DOHH2 (cell line): ENCODE measurements at regions not wholly inside any gene's neighbourhood (a gene's known extent, or its start where the extent isn't known, plus 50 kb on each side); places are given as distances from the start of the nearest gene placed in this dataset.

Experiments
- H3F3A ChIP-seq: fragments of 200-600 bp; sonication (generic), shearing (Covaris generic); 2 replicates; pipeline ENCODE4 v1.6.0; 2016; ENCODE audit warnings: antibody characterized with exemption, mild to moderate bottlenecking; ENCODE audit not compliant: control insufficient read depth, insufficient read depth
- H3K27ac ChIP-seq: fragments of 200-600 bp; sonication (generic); 2 replicates; pipeline ENCODE4 v1.5.1; 2014; ENCODE audit warnings: low read depth, mild to moderate bottlenecking, low read length, moderate library complexity
- H3K27me3 ChIP-seq: fragments of 200-600 bp; sonication (generic); 2 replicates; pipeline ENCODE4 v1.6.1; 2014; ENCODE audit warnings: mild to moderate bottlenecking, low read length, mixed read lengths; ENCODE audit not compliant: control insufficient read depth
- H3K36me3 ChIP-seq: fragments of 200-600 bp; sonication (generic); 2 replicates; pipeline ENCODE4 v1.6.1; 2014; ENCODE audit warnings: mild to moderate bottlenecking, low read length, moderate library complexity, mixed read lengths; ENCODE audit not compliant: control insufficient read depth
- H3K4me1 ChIP-seq: fragments of 200-600 bp; sonication (generic); 2 replicates; pipeline ENCODE4 v1.6.1; 2014; ENCODE audit warnings: mild to moderate bottlenecking, low read length, mixed read lengths; ENCODE audit not compliant: control insufficient read depth
- H3K4me2 ChIP-seq: fragments of 200-600 bp; sonication (generic); 2 replicates; pipeline ENCODE4 v1.6.0; 2014; ENCODE audit warnings: mild to moderate bottlenecking, low read length, moderate library complexity
- H3K4me3 ChIP-seq: fragments of 200-600 bp; sonication (generic); 2 replicates; pipeline ENCODE4 v1.5.1; 2014; ENCODE audit warnings: mild to moderate bottlenecking, low read length, mixed read lengths
- H3K79me2 ChIP-seq: fragments of 200-600 bp; sonication (generic); 2 replicates; pipeline ENCODE4 v1.6.1; 2014; ENCODE audit warnings: mild to moderate bottlenecking, low read length, mixed read lengths; ENCODE audit not compliant: control insufficient read depth
- H3K9me2 ChIP-seq: fragments of 200-600 bp; sonication (generic); replicated peaks from 2 replicates; pipeline ENCODE4 v1.6.1; 2014; ENCODE audit warnings: mild to moderate bottlenecking, low read length, mixed read lengths; ENCODE audit not compliant: control insufficient read depth
- H3K9me3 ChIP-seq: fragments of 200-600 bp; sonication (generic); 2 replicates; pipeline ENCODE4 v1.6.1; 2014; ENCODE audit warnings: antibody characterized with exemption, low read length, mixed read lengths; ENCODE audit not compliant: control insufficient read depth, insufficient read depth
- H4K20me1 ChIP-seq: fragments of 200-600 bp; sonication (generic); 2 replicates; pipeline ENCODE4 v1.6.0; 2014; ENCODE audit warnings: low read depth, mild to moderate bottlenecking, antibody characterized with exemption, low read length, moderate library complexity; ENCODE audit not compliant: control insufficient read depth, insufficient read depth
- EZH2phosphoT487 ChIP-seq: fragments of 200-600 bp; sonication (generic); IDR thresholded peaks from 2 replicates; pipeline ENCODE4 v1.6.1; 2017; ENCODE audit warnings: borderline replicate concordance, mild to moderate bottlenecking, antibody characterized with exemption, low read length, moderate library complexity, mixed read lengths
- TF ChIP-seq, protein P1 (sequence below): fragments of 200-600 bp; sonication (generic); IDR thresholded peaks from one replicate; pipeline ENCODE4 v1.5.1; 2014; ENCODE audit warnings: antibody characterized with exemption, mild to moderate bottlenecking, low read depth, low read length; ENCODE audit not compliant: poor library complexity, severe bottlenecking

GRCh38 chr5:35458824-35459207 is 158.8 kb upstream of the SPEF2 start:
- Histone ChIP-seq H3K36me3 (no peaks in the 10 kb centered on the region), H4K20me1 (no peaks in the 10 kb centered on the region), H3K9me2 (no peaks in the 10 kb centered on the region), H3K27ac (no peak overlapping the region), H3F3A (no peaks in the 10 kb centered on the region), H3K27me3 (no peaks in the 10 kb centered on the region), H3K4me3 (no peak overlapping the region), H3K79me2 (no peaks in the 10 kb centered on the region), H3K4me2 (no peak overlapping the region), H3K4me1 (no peaks in the 10 kb centered on the region), H3K9me3 (no peaks in the 10 kb centered on the region)
- TF ChIP-seq EZH2phosphoT487, result no peak
- TF ChIP-seq, protein P1, sequence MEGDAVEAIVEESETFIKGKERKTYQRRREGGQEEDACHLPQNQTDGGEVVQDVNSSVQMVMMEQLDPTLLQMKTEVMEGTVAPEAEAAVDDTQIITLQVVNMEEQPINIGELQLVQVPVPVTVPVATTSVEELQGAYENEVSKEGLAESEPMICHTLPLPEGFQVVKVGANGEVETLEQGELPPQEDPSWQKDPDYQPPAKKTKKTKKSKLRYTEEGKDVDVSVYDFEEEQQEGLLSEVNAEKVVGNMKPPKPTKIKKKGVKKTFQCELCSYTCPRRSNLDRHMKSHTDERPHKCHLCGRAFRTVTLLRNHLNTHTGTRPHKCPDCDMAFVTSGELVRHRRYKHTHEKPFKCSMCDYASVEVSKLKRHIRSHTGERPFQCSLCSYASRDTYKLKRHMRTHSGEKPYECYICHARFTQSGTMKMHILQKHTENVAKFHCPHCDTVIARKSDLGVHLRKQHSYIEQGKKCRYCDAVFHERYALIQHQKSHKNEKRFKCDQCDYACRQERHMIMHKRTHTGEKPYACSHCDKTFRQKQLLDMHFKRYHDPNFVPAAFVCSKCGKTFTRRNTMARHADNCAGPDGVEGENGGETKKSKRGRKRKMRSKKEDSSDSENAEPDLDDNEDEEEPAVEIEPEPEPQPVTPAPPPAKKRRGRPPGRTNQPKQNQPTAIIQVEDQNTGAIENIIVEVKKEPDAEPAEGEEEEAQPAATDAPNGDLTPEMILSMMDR, result no peak

GRCh38 chr5:35457912-35458823 is 159.5 kb upstream of the SPEF2 start:
- Histone ChIP-seq H3K9me3 (no peaks in the 10 kb centered on the region), H3F3A (no peaks in the 10 kb centered on the region), H3K4me1 (no peaks in the 10 kb centered on the region), H3K27me3 (no peaks in the 10 kb centered on the region), H3K36me3 (no peaks in the 10 kb centered on the region), H3K79me2 (no peaks in the 10 kb centered on the region), H4K20me1 (no peaks in the 10 kb centered on the region), H3K27ac (no peak overlapping the region), H3K4me2 (no peak overlapping the region), H3K4me3 (no peak overlapping the region), H3K9me2 (no peaks in the 10 kb centered on the region)
- TF ChIP-seq, protein P1, result no peak
- TF ChIP-seq EZH2phosphoT487, result no peak

- Histone ChIP-seq H3K4me1 (no peaks in the 10 kb centered on the region), H3K79me2 (no peaks in the 10 kb centered on the region), H3K36me3 (no peaks in the 10 kb centered on the region), H3K27me3 (no peaks in the 10 kb centered on the region), H3K9me2 (no peaks in the 10 kb centered on the region), H3K4me3 (no peak overlapping the region), H3F3A (no peaks in the 10 kb centered on the region), H3K4me2 (no peak overlapping the region), H3K27ac (no peak overlapping the region), H3K9me3 (no peaks in the 10 kb centered on the region), H4K20me1 (no peaks in the 10 kb centered on the region)
- TF ChIP-seq, protein P1, result no peak
- TF ChIP-seq EZH2phosphoT487, result no peak
These were observed 161.2 kb upstream of the SPEF2 start for GRCh38 chr5:35456506-35456905.
